Trophoblast cell (in vitro differentiated cells and primary cell): ENCODE measurements at regions not wholly inside any gene's neighbourhood (a gene's known extent, or its start where the extent isn't known, plus 50 kb on each side); places are given as distances from the start of the nearest gene placed in this dataset.

Source experiments
- DNase-seq, 2 donors: peaks; one replicate each; pipeline ENCODE4 v3.0.0-alpha.2; 2016
- H2AFZ ChIP-seq: 2 replicates; pipeline ENCODE4 v1.6.1; 2013; ENCODE audit warnings: low read length, moderate library complexity, mild to moderate bottlenecking; ENCODE audit not compliant: insufficient read depth, poor library complexity
- H2AK5ac ChIP-seq: 2 replicates; pipeline ENCODE4 v1.6.1; 2013; ENCODE audit warnings: mild to moderate bottlenecking, low read length
- H2BK120ac ChIP-seq: 2 replicates; pipeline ENCODE4 v1.6.1; 2013; ENCODE audit warnings: low read length, mild to moderate bottlenecking, moderate library complexity; ENCODE audit not compliant: insufficient read depth, poor library complexity
- H2BK12ac ChIP-seq: 2 replicates; pipeline ENCODE4 v1.6.1; 2013; ENCODE audit warnings: mild to moderate bottlenecking, low read length, moderate library complexity
- H2BK5ac ChIP-seq: 2 replicates; pipeline ENCODE4 v1.6.1; 2013; ENCODE audit warnings: low read length, low read depth, moderate library complexity, mild to moderate bottlenecking; ENCODE audit not compliant: poor library complexity
- H3K14ac ChIP-seq: 2 replicates; pipeline ENCODE4 v1.6.1; 2013; ENCODE audit warnings: mild to moderate bottlenecking, low read length
- H3K18ac ChIP-seq: 2 replicates; pipeline ENCODE4 v1.6.1; 2013; ENCODE audit warnings: mild to moderate bottlenecking, low read length
- H3K23ac ChIP-seq: 2 replicates; pipeline ENCODE4 v1.6.1; 2013; ENCODE audit warnings: low read length
- H3K27ac ChIP-seq: 2 replicates; pipeline ENCODE4 v1.5.1; 2013; ENCODE audit warnings: low read depth, mild to moderate bottlenecking, inconsistent platforms, low read length, moderate library complexity
- H3K27me3 ChIP-seq: 2 replicates; pipeline ENCODE4 v1.6.1; 2013; ENCODE audit warnings: inconsistent platforms, mild to moderate bottlenecking, low read length, moderate library complexity; ENCODE audit not compliant: insufficient read depth
- H3K36me3 ChIP-seq, 2 experiments: 1 replicate in 1 of 2; 2 replicates in 1 of 2; pipeline ENCODE4 v1.6.1; 2013; ENCODE audit warnings: low read length in 2 of 2, mild to moderate bottlenecking in 2 of 2, moderate library complexity in 1 of 2; ENCODE audit not compliant: insufficient read depth in 2 of 2, control insufficient read depth in 1 of 2
- H3K4ac ChIP-seq: 2 replicates; pipeline ENCODE4 v1.6.1; 2013; ENCODE audit warnings: low read depth, mild to moderate bottlenecking, low read length, moderate library complexity
- H3K4me1 ChIP-seq, 2 experiments: 1 replicate in 1 of 2; 2 replicates in 1 of 2; pipeline ENCODE4 v1.6.1; 2013; ENCODE audit warnings: low read length in 2 of 2, mild to moderate bottlenecking in 2 of 2, moderate library complexity in 1 of 2; ENCODE audit not compliant: insufficient read depth in 2 of 2, control insufficient read depth in 1 of 2
- H3K4me2 ChIP-seq: 2 replicates; pipeline ENCODE4 v1.6.1; 2013; ENCODE audit warnings: inconsistent platforms, mild to moderate bottlenecking, low read length, moderate library complexity
- H3K4me3 ChIP-seq: 2 replicates; pipeline ENCODE4 v1.5.1; 2013; ENCODE audit warnings: mild to moderate bottlenecking, low read depth, low read length, inconsistent platforms
- H3K79me1 ChIP-seq: one replicate; pipeline ENCODE4 v1.6.1; 2013; ENCODE audit warnings: low read length
- H3K79me2 ChIP-seq: 2 replicates; pipeline ENCODE4 v1.6.1; 2013; ENCODE audit warnings: low read length, mild to moderate bottlenecking; ENCODE audit not compliant: control insufficient read depth, insufficient read depth, poor library complexity
- H3K9ac ChIP-seq: 2 replicates; pipeline ENCODE4 v1.6.1; 2013; ENCODE audit warnings: mild to moderate bottlenecking, low read length
- H3K9me3 ChIP-seq: 2 replicates; pipeline ENCODE4 v1.6.1; 2013; ENCODE audit warnings: low read depth, mild to moderate bottlenecking, control low read depth, inconsistent platforms, low read length; ENCODE audit not compliant: insufficient read depth
- H4K12ac ChIP-seq: 2 replicates; pipeline ENCODE4 v1.6.1; 2013; ENCODE audit warnings: low read depth, mild to moderate bottlenecking, low read length, moderate library complexity
- H4K8ac ChIP-seq: 2 replicates; pipeline ENCODE4 v1.6.1; 2013; ENCODE audit warnings: low read depth, mild to moderate bottlenecking, low read length, moderate library complexity
- H4K91ac ChIP-seq: one replicate; pipeline ENCODE4 v1.6.1; 2013; ENCODE audit warnings: low read depth, mild to moderate bottlenecking, low read length, moderate library complexity
- WGBS: extraction: QIAGEN DNeasy Blood & Tissue Kit; methylation state at CpG from one replicate; pipeline ENCODE4 v1.1.7; 2013; ENCODE audit warnings: missing lambda C conversion rate; ENCODE audit not compliant: insufficient read length, insufficient coverage; ENCODE audit errors: extremely low coverage; 5-methylcytosine and 5-hydroxymethylcytosine counted together

- Histone ChIP-seq H3K4me1 (peaks cover 4% of the 10 kb centered on the region in 2 experiments), H4K8ac (no peak overlapping the region), H2AK5ac (no peak overlapping the region), H3K79me2 (peaks cover 2% of the 10 kb centered on the region), H2BK120ac (no peak overlapping the region), H2BK12ac (no peak overlapping the region), H3K9ac (no peak overlapping the region), H2BK5ac (no peak overlapping the region), H3K9me3 (peaks cover 2% of the 10 kb centered on the region), H3K23ac (no peak overlapping the region), H2AFZ (no peak overlapping the region), H3K79me1 (no peaks in the 10 kb centered on the region), H3K4me2 (no peak overlapping the region), H3K4ac (no peak overlapping the region), H3K14ac (no peak overlapping the region), H3K27ac (no peak overlapping the region), H4K91ac (no peak overlapping the region), H3K36me3 (no peaks in the 10 kb centered on the region), H3K18ac (no peak overlapping the region), H4K12ac (no peak overlapping the region), H3K27me3 (no peaks in the 10 kb centered on the region), H3K4me3 (no peak overlapping the region)
- WGBS: no CpG with 5 or more reads among the region's 4 CpGs
- DNase-seq: no peak
Measured at GRCh38 chr18:63058521-63058920, 261.0 kb downstream of the BCL2 start.

DNA sequence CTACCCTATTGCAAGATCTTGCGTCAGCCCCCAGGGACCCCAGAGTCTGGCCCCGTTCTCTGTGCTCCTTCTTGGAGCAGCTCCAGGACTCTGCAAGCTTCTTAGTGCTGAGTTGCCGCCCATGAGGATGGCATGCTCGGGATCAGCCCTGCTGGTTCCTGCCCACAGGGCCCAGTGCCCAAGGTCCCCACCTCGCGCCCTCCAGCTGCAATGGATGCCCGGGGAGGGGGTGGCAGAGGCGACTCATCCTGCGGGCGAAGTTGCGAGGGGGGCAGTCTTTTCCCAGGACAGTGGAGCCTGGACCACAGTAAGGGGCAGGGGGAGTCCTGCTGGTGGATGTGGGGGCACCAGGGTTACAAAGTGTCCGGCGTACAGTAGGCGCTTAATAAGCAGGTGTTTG is 261.9 kb downstream of the BCL2 start:
- Histone ChIP-seq H3K9ac (no peak overlapping the region), H2AFZ (no peak overlapping the region), H2BK5ac (no peak overlapping the region), H3K4me1 (peaks cover under 1% of the 10 kb centered on the region in 2 experiments), H3K27me3 (no peaks in the 10 kb centered on the region), H3K4ac (no peak overlapping the region), H4K91ac (no peak overlapping the region), H2BK120ac (no peak overlapping the region), H3K4me2 (no peak overlapping the region), H3K23ac (no peak overlapping the region), H4K8ac (no peak overlapping the region), H3K4me3 (no peak overlapping the region), H3K79me1 (no peaks in the 10 kb centered on the region), H2AK5ac (no peak overlapping the region), H3K14ac (no peak overlapping the region), H3K18ac (no peak overlapping the region), H3K79me2 (peaks cover 2% of the 10 kb centered on the region), H4K12ac (no peak overlapping the region), H3K27ac (no peak overlapping the region), H2BK12ac (no peak overlapping the region), H3K36me3 (no peaks in the 10 kb centered on the region), H3K9me3 (peaks cover 2% of the 10 kb centered on the region)
- no peak for DNase-seq
- no CpG with 5 or more reads among the region's 14 CpGs for WGBS

GRCh38 chr18:63054901-63055584 is 264.5 kb downstream of the BCL2 start:
- H3K9ac ChIP-seq: no peak overlapping the region
- H3K9me3 ChIP-seq: peaks cover 2% of the 10 kb centered on the region
- no peaks in the 10 kb centered on the region for H3K4me1 ChIP-seq
- no peak overlapping the region for H3K14ac ChIP-seq
- no peaks in the 10 kb centered on the region for H3K27me3 ChIP-seq
- no peak overlapping the region for H4K12ac ChIP-seq
- no peak overlapping the region for H2AK5ac ChIP-seq
- WGBS: no CpG with 5 or more reads among the region's 3 CpGs
- H3K27ac ChIP-seq: no peak overlapping the region
- H3K4ac ChIP-seq: no peak overlapping the region
- no peak overlapping the region for H3K23ac ChIP-seq
- H3K4me2 ChIP-seq: no peak overlapping the region
- H3K79me2 ChIP-seq: no peaks in the 10 kb centered on the region
- no peak overlapping the region for H2BK5ac ChIP-seq
- no peak overlapping the region for H4K8ac ChIP-seq
- H2AFZ ChIP-seq: no peak overlapping the region
- no peaks in the 10 kb centered on the region for H3K79me1 ChIP-seq
- no peak overlapping the region for H4K91ac ChIP-seq
- H3K36me3 ChIP-seq: no peaks in the 10 kb centered on the region
- no peak overlapping the region for H2BK12ac ChIP-seq
- no peak overlapping the region for H3K4me3 ChIP-seq
- no peak overlapping the region for H3K18ac ChIP-seq
- H2BK120ac ChIP-seq: no peak overlapping the region
- peak in 1 of 2 donors; percentile 10 for DNase-seq

- Histone ChIP-seq H3K36me3 (no peaks in the 10 kb centered on the region), H3K79me2 (no peaks in the 10 kb centered on the region), H3K79me1 (no peaks in the 10 kb centered on the region), H4K8ac (no peak overlapping the region), H2BK120ac (no peak overlapping the region), H4K91ac (no peak overlapping the region), H2BK12ac (no peak overlapping the region), H3K23ac (no peak overlapping the region), H3K4me2 (no peak overlapping the region), H2BK5ac (no peak overlapping the region), H3K4ac (no peak overlapping the region), H3K27ac (no peak overlapping the region), H3K18ac (no peak overlapping the region), H3K9me3 (no peaks in the 10 kb centered on the region), H3K4me3 (no peak overlapping the region), H3K9ac (no peak overlapping the region), H3K27me3 (no peaks in the 10 kb centered on the region), H2AFZ (no peak overlapping the region), H3K4me1 (no peaks in the 10 kb centered on the region), H3K14ac (no peak overlapping the region), H4K12ac (no peak overlapping the region), H2AK5ac (no peak overlapping the region)
- no CpG with 5 or more reads among the region's 3 CpGs for WGBS
- no peak for DNase-seq
Measured at GRCh38 chr18:63051928-63052327, 267.6 kb downstream of the BCL2 start.
